HL-60 (cell line): ENCODE measurements at regions not wholly inside any gene's neighbourhood (a gene's known extent, or its start where the extent isn't known, plus 50 kb on each side); places are given as distances from the start of the nearest gene placed in this dataset.

Source experiments
- CTCF ChIP-seq: IDR thresholded peaks from one replicate; pipeline ENCODE4 v1.5.1; 2011; ENCODE audit warnings: low read length, control low read depth, inconsistent platforms; ENCODE audit not compliant: insufficient read depth
- TF ChIP-seq, protein P1 (sequence below): IDR thresholded peaks from 2 replicates; pipeline ENCODE4 v1.6.1; 2012; ENCODE audit warnings: low read depth; ENCODE audit not compliant: insufficient replicate concordance

DNA sequence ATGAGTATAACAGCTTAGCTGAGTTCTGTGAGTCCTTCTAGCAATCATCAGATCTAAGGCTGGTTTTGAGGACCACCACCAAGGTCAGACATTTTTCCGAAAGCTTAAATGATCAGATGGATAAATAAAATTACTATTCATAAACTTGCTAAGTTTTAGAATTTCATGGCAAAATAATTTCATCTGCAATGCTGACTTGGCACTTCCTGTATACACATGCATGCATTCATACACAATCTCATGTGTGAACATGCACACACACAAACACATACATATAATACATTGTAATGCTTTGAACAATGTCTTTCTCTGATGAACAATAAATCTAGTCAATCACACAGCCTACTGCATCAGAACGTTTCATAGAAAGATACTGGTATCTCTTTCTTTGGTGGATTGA is 1068.3 kb downstream of the HACE1 start:
- TF ChIP-seq CTCF, result no peak
- TF ChIP-seq, protein P1, sequence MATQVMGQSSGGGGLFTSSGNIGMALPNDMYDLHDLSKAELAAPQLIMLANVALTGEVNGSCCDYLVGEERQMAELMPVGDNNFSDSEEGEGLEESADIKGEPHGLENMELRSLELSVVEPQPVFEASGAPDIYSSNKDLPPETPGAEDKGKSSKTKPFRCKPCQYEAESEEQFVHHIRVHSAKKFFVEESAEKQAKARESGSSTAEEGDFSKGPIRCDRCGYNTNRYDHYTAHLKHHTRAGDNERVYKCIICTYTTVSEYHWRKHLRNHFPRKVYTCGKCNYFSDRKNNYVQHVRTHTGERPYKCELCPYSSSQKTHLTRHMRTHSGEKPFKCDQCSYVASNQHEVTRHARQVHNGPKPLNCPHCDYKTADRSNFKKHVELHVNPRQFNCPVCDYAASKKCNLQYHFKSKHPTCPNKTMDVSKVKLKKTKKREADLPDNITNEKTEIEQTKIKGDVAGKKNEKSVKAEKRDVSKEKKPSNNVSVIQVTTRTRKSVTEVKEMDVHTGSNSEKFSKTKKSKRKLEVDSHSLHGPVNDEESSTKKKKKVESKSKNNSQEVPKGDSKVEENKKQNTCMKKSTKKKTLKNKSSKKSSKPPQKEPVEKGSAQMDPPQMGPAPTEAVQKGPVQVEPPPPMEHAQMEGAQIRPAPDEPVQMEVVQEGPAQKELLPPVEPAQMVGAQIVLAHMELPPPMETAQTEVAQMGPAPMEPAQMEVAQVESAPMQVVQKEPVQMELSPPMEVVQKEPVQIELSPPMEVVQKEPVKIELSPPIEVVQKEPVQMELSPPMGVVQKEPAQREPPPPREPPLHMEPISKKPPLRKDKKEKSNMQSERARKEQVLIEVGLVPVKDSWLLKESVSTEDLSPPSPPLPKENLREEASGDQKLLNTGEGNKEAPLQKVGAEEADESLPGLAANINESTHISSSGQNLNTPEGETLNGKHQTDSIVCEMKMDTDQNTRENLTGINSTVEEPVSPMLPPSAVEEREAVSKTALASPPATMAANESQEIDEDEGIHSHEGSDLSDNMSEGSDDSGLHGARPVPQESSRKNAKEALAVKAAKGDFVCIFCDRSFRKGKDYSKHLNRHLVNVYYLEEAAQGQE, result no peak
